ENCODE measurements at regions not wholly inside any gene's neighbourhood (a gene's known extent, or its start where the extent isn't known, plus 50 kb on each side); places are given as distances from the start of the nearest gene placed in this dataset.
A peak's percentile ranks its signal among the peaks of the same experiment; 100 is the strongest.

- Histone ChIP-seq H3K9me3 (ENCODE audit: control insufficient read depth, insufficient read depth, low read depth, low read length) (no peaks in the 10 kb centered on the region), H3K4me1 (ENCODE audit: control insufficient read depth, insufficient read depth, low read length) (peaks cover 5% of the 10 kb centered on the region; the same call in 1 of the 2 replicates), H3K36me3 (ENCODE audit: control insufficient read depth, insufficient read depth, low read length) (no peaks in the 10 kb centered on the region), H3K4me3 (ENCODE audit: low read depth in 2 of 2, low read length in 2 of 2) (no peak overlapping the region), H3K27me3 (ENCODE audit: control insufficient read depth, insufficient read depth, low read length) (no peaks in the 10 kb centered on the region), H3K27ac (ENCODE audit: low read length) (no peak overlapping the region)
- in situ Hi-C loops (cut with HindIII; ENCODE audit: low pct_unique_long_range_greater_than_20kb, low sequenced_read_pairs) = no loop called here
- POLR2A ChIA-PET = no interaction called here
- TF ChIP-seq CTCF (IDR thresholded peaks at IDR 0.05) (no peak), REST (IDR thresholded peaks at IDR 0.05; ENCODE audit: insufficient read depth in 1 of 2, low read depth in 2 of 2, low read length in 1 of 2) (no peak), SIN3A (IDR thresholded peaks at IDR 0.05; ENCODE audit: borderline replicate concordance, insufficient read depth, low read depth, low read length) (no peak), POLR2AphosphoS5 (IDR thresholded peaks at IDR 0.05; ENCODE audit: low read depth, low read length) (no peak), TCF7L2 (IDR thresholded peaks at IDR 0.05; ENCODE audit: low read depth, low read length) (no peak)
- ATAC-seq (no peak), DNase-seq (ENCODE audit: low read depth, low spot score) (no peak)
- intact Hi-C loops (cut with micrococcal nuclease; ENCODE audit: unreplicated experiment) = no loop called here
- CTCF ChIA-PET = no interaction called here
- BruUV-seq (replicated peaks) = no TSS peak
Measured at GRCh38 chr5:78724061-78724460, 75.5 kb upstream of the LHFPL2 start.

- intact Hi-C loops (cut with micrococcal nuclease; ENCODE audit: unreplicated experiment) = no loop called here
- Histone ChIP-seq H3K27me3 (ENCODE audit: control insufficient read depth, insufficient read depth, low read length) (no peaks in the 10 kb centered on the region), H3K4me1 (ENCODE audit: control insufficient read depth, insufficient read depth, low read length) (peaks cover 5% of the 10 kb centered on the region; the same call in 1 of the 2 replicates), H3K9me3 (ENCODE audit: control insufficient read depth, insufficient read depth, low read depth, low read length) (no peaks in the 10 kb centered on the region), H3K27ac (ENCODE audit: low read length) (no peak overlapping the region), H3K36me3 (ENCODE audit: control insufficient read depth, insufficient read depth, low read length) (no peaks in the 10 kb centered on the region), H3K4me3 (ENCODE audit: low read depth in 2 of 2, low read length in 2 of 2) (no peak overlapping the region)
- in situ Hi-C loops (cut with HindIII; ENCODE audit: low pct_unique_long_range_greater_than_20kb, low sequenced_read_pairs) = no loop called here
- ATAC-seq (0 out of 2 replicates have a peak, but pooled peaks have one; percentile 57), DNase-seq (ENCODE audit: low read depth, low spot score) (no peak)
- POLR2A ChIA-PET = no interaction called here
- CTCF ChIA-PET = no interaction called here
- no TSS peak for BruUV-seq (replicated peaks)
- TF ChIP-seq POLR2AphosphoS5 (IDR thresholded peaks at IDR 0.05; ENCODE audit: low read depth, low read length) (no peak), CTCF (IDR thresholded peaks at IDR 0.05) (no peak), REST (IDR thresholded peaks at IDR 0.05; ENCODE audit: insufficient read depth in 1 of 2, low read depth in 2 of 2, low read length in 1 of 2) (no peak), TCF7L2 (IDR thresholded peaks at IDR 0.05; ENCODE audit: low read depth, low read length) (no peak), SIN3A (IDR thresholded peaks at IDR 0.05; ENCODE audit: borderline replicate concordance, insufficient read depth, low read depth, low read length) (no peak)
Measured at GRCh38 chr5:78720997-78721396, 72.4 kb upstream of the LHFPL2 start.
